ENCODE measurements at regions not wholly inside any gene's neighbourhood (a gene's known extent, or its start where the extent isn't known, plus 50 kb on each side); places are given as distances from the start of the nearest gene placed in this dataset.

GRCh38 chr18:23399067-23399466 lies 54.0 kb upstream of the RIOK3 start:
- Histone ChIP-seq H3K27ac (ENCODE audit: low read depth, low read length) (no peak overlapping the region), H3K9ac (ENCODE audit: low read length) (no peak overlapping the region), H3K27me3 (ENCODE audit: control insufficient read depth, insufficient read depth, low read length) (no peaks in the 10 kb centered on the region), H3K4me3 (ENCODE audit: low read length) (no peak overlapping the region), H3K4me1 (ENCODE audit: control insufficient read depth, insufficient read depth, low read length) (no peaks in the 10 kb centered on the region), H3K36me3 (ENCODE audit: control insufficient read depth, insufficient read depth, low read length) (no peaks in the 10 kb centered on the region)

- Histone ChIP-seq H3K9ac (ENCODE audit: low read length) (no peak overlapping the region), H3K27ac (ENCODE audit: low read depth, low read length) (no peak overlapping the region), H3K4me1 (ENCODE audit: control insufficient read depth, insufficient read depth, low read length) (no peaks in the 10 kb centered on the region), H3K27me3 (ENCODE audit: control insufficient read depth, insufficient read depth, low read length) (no peaks in the 10 kb centered on the region), H3K36me3 (ENCODE audit: control insufficient read depth, insufficient read depth, low read length) (no peaks in the 10 kb centered on the region), H3K4me3 (ENCODE audit: low read length) (no peak overlapping the region)
Observed at GRCh38 chr18:23400918-23401317, 52.2 kb upstream of the RIOK3 start.

- no peak overlapping the region for H3K4me3 ChIP-seq (ENCODE audit: low read length)
- H3K36me3 ChIP-seq (ENCODE audit: control insufficient read depth, insufficient read depth, low read length): no peaks in the 10 kb centered on the region
- H3K27ac ChIP-seq (ENCODE audit: low read depth, low read length): no peak overlapping the region
- no peaks in the 10 kb centered on the region for H3K27me3 ChIP-seq (ENCODE audit: control insufficient read depth, insufficient read depth, low read length)
- H3K9ac ChIP-seq (ENCODE audit: low read length): no peak overlapping the region
- no peaks in the 10 kb centered on the region for H3K4me1 ChIP-seq (ENCODE audit: control insufficient read depth, insufficient read depth, low read length)
Observed at GRCh38 chr18:23401400-23402347, 51.4 kb upstream of the RIOK3 start.
